NB4 (cell line): ENCODE measurements at regions not wholly inside any gene's neighbourhood (a gene's known extent, or its start where the extent isn't known, plus 50 kb on each side); places are given as distances from the start of the nearest gene placed in this dataset.

ENCODE experiments used
- DNase-seq: peaks from one replicate; pipeline ENCODE4 v3.0.0; 2010; ENCODE audit warnings: low read depth
- H3K4me3 ChIP-seq: one replicate; pipeline ENCODE4 v1.5.1; 2011; ENCODE audit warnings: mild to moderate bottlenecking, low read depth, low read length, moderate library complexity
- CTCF ChIP-seq: IDR thresholded peaks from one replicate; pipeline ENCODE4 v1.5.1; 2012; ENCODE audit warnings: low read depth, low read length
- MYC ChIP-seq: IDR thresholded peaks from 2 replicates; pipeline ENCODE4 v1.6.1; 2011; ENCODE audit warnings: low read depth, low read length
- POLR2A ChIP-seq: IDR thresholded peaks from 2 replicates; pipeline ENCODE4 v1.6.1; 2011; ENCODE audit warnings: mild to moderate bottlenecking; ENCODE audit not compliant: insufficient read length; ENCODE audit errors: extremely low read depth
- TF ChIP-seq, protein P1 (sequence below): IDR thresholded peaks from 2 replicates; pipeline ENCODE4 v1.6.1; 2011; ENCODE audit warnings: low read depth, low read length

DNA sequence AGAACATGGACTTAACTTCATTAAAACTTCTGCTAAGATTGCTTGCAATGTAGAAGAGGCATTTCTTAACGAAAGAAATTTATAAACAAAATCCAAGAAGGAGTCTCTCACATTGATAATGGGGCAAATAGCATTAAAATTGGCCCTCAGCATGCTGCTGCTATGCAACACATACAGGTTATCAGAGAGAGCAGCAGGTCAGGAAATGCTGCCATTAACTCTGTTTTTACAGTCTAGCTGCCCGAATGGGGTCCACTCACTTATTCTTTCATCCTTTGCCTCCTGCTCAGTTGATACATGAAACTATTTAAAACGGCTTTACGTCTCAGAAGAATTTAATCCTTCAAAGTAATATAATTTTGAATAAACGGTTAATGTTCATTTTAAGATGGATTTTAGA lies 620.4 kb downstream of the SLC16A7 start:
- DNase-seq: no peak
- no peak overlapping the region for H3K4me3 ChIP-seq
- no peak for TF ChIP-seq POLR2A
- TF ChIP-seq, protein P1, sequence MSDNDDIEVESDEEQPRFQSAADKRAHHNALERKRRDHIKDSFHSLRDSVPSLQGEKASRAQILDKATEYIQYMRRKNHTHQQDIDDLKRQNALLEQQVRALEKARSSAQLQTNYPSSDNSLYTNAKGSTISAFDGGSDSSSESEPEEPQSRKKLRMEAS: no peak
- TF ChIP-seq MYC: no peak
- no peak for TF ChIP-seq CTCF

DNA sequence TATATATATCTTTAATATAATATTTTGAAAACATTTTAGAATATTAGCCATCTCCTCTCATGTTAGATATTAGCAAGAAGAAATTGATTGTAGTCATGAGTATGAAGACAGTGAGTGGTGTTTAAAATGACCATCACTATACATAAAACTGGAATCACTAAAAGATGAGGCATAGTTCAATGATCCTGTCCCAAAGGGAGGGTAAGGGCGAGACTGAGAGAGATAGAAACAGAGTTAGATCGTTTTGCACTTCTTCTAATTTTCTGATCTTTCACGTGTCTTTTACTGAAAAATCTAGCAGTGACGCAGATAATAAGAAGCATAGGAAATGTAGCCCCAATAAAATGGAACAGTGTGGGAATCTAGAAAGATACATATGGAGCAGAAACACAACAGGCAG lies 627.4 kb downstream of the SLC16A7 start:
- TF ChIP-seq, protein P1: no peak
- TF ChIP-seq CTCF: no peak
- no peak for TF ChIP-seq POLR2A
- TF ChIP-seq MYC: no peak
- H3K4me3 ChIP-seq: no peak overlapping the region
- no peak for DNase-seq

GRCh38 chr12:60225216-60226000 lies 629.6 kb downstream of the SLC16A7 start:
- TF ChIP-seq CTCF (no peak), POLR2A (no peak), MYC (no peak)
- TF ChIP-seq, protein P1: no peak
- H3K4me3 ChIP-seq: no peak overlapping the region
- DNase-seq: no peak

DNA sequence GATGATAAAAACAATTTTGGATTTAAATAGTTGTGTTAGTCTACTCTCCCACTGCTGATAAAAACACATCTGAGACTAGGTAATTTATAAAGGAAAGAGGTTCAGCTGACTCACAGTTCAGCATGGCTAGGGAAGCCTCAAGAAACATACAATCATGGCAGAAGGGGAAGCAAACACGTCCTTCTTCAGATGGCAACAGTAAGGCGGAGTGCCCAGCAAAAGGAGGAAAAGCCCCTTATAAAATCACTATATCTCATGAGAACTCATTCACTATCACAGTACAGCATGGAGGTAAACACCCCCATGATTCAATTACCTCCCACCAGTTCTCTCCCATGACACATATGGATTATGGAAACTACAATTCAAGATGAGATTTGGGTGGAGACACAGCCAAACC lies 632.1 kb downstream of the SLC16A7 start:
- no peak overlapping the region for H3K4me3 ChIP-seq
- TF ChIP-seq MYC: no peak
- TF ChIP-seq CTCF: no peak
- DNase-seq: no peak

DNA sequence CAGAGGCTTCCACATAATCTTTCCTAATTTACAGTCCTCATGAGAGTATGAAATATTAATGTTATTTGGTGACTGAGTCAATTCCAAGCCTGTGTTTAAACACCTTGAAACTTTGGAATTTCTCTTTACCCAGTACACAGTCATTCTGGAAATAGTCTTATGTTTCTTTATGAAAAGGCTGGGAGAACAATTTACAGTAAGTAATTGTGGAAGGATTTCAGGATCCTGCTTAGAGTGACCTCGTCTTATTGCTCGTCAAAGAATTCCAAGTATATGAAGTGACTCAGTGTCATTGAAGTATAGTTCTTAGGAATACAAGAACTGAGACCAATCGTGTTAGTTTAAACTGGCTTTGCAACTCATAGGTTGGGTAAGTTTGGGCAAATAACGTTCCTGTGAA lies 634.2 kb downstream of the SLC16A7 start:
- no peak for DNase-seq

More for the DNA sequence above, 634.2 kb downstream of the SLC16A7 start:
- no peak overlapping the region for H3K4me3 ChIP-seq
- no peak for TF ChIP-seq CTCF
- TF ChIP-seq, protein P1: no peak
- TF ChIP-seq POLR2A: no peak
- TF ChIP-seq MYC: no peak
